Brain microvascular endothelial cell (primary cell): ENCODE measurements at regions not wholly inside any gene's neighbourhood (a gene's known extent, or its start where the extent isn't known, plus 50 kb on each side); places are given as distances from the start of the nearest gene placed in this dataset.
"Not testable (repeated sequence)": the region's sequence is repeated elsewhere in the genome, so short reads cannot be mapped to it uniquely, and the experiment has no call there.

Experiments
- DNase-seq: peaks from one replicate; pipeline ENCODE4 v3.0.0-alpha.2; 2020
- H3K27ac ChIP-seq: fragments of 250-450 bp; sonication (Bioruptor Pico); 2 replicates; pipeline ENCODE4 v1.5.1; 2020; ENCODE audit warnings: mild to moderate bottlenecking, moderate library complexity
- H3K27me3 ChIP-seq: fragments of 250-450 bp; sonication (Bioruptor Pico); replicated peaks from 2 replicates; pipeline ENCODE4 v1.5.1; 2020; ENCODE audit warnings: mild to moderate bottlenecking
- H3K36me3 ChIP-seq: fragments of 250-450 bp; sonication (Bioruptor Pico); replicated peaks from 2 replicates; pipeline ENCODE4 v1.5.1; 2020; ENCODE audit warnings: mild to moderate bottlenecking
- H3K4me3 ChIP-seq: 2 replicates; pipeline ENCODE4 v1.5.1; 2011; ENCODE audit warnings: low read depth, mild to moderate bottlenecking, control low read depth, low read length, moderate library complexity
- in situ Hi-C: cut with HindIII; loops from 2 replicates; pipeline ENCODE4 v1.10.0; 2017; ENCODE audit warnings: low sequenced_read_pairs, low pct_ligation_motif_present
- TF ChIP-seq, protein P1 (sequence below): IDR thresholded peaks from 2 replicates; pipeline ENCODE4 v1.5.1; 2011; ENCODE audit warnings: low read depth, mild to moderate bottlenecking, moderate library complexity, low read length, control low read depth, inconsistent platforms; ENCODE audit errors: missing control alignments

DNA sequence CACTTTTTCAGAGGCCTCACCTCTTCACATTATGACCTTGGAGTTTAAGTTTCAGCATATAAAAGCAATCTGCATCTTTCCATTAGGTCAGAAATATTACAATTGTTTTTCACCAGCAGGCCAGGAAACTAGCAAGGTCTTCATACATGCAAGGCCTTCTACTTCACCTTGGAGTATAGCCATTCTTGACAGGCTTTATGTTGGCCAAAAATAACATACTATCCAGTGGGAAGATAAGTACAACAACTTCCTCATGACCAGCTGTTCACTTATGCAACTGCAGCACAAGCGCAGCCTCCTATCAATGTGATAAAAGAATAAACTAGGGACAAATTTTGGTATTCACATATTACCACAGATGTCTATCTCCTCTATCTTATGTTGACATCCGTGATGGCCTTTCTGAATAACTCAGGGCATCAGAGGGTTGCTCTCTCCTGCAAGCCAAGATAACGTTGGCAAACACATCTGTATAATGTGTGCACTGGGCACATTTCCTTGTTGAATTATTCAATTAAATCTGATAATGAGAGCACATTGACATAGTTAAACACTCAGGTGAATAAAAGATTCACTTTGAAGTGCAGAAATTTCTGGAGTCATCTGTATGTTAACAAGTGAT, 239.8 kb downstream of the FZD1 start:
- H3K27me3 ChIP-seq, result no peaks in the 10 kb centered on the region
- in situ Hi-C loops, result no loop called here
- DNase-seq, result peak; percentile 9
- no peak overlapping the region for H3K27ac ChIP-seq
- TF ChIP-seq, protein P1, sequence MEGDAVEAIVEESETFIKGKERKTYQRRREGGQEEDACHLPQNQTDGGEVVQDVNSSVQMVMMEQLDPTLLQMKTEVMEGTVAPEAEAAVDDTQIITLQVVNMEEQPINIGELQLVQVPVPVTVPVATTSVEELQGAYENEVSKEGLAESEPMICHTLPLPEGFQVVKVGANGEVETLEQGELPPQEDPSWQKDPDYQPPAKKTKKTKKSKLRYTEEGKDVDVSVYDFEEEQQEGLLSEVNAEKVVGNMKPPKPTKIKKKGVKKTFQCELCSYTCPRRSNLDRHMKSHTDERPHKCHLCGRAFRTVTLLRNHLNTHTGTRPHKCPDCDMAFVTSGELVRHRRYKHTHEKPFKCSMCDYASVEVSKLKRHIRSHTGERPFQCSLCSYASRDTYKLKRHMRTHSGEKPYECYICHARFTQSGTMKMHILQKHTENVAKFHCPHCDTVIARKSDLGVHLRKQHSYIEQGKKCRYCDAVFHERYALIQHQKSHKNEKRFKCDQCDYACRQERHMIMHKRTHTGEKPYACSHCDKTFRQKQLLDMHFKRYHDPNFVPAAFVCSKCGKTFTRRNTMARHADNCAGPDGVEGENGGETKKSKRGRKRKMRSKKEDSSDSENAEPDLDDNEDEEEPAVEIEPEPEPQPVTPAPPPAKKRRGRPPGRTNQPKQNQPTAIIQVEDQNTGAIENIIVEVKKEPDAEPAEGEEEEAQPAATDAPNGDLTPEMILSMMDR, result no peak
- H3K4me3 ChIP-seq, result no peak overlapping the region
- H3K36me3 ChIP-seq, result no peaks in the 10 kb centered on the region

DNA sequence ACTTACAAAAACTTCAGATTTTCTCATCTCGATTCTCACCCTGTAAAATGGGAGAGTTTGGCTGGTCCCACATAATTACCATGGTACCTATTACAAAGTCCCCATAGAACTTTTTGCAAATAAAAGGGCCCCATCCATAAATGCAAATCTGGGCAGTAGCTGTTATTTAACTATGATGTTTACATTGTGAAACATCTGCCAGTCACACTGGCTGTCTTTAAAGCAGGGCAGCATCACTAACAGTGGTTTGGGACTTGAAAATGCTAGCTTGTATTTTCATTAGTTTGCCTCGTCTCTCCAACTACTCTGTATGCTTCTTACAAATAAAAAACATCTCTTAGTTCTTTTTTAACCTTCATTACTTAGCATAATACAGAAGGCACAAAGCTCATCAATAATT, 240.7 kb downstream of the FZD1 start:
- DNase-seq, result no peak
- Histone ChIP-seq H3K36me3 (no peaks in the 10 kb centered on the region), H3K4me3 (no peak overlapping the region), H3K27me3 (no peaks in the 10 kb centered on the region), H3K27ac (no peak overlapping the region)
- TF ChIP-seq, protein P1, result no peak
- in situ Hi-C loops, result no loop called here

DNA sequence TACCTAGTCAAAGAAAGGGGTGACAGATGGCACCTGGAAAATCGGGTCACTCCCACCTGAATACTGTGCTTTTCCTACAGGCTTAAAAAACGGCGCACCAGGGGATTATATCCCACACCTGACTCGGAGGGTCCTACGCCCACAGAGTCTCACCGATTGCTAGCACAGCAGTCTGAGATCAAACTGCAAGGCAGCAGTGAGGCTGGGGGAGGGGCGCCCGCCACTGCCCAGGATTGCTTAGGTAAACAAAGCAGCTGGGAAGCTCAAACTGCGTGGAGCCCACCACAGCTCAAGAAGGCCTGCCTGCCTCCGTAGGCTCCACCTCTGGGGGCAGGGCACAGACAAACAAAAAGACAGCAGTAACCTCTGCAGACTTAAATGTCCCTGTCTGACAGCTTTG, 242.7 kb downstream of the FZD1 start:
- H3K27ac ChIP-seq, H3K4me3 ChIP-seq, in situ Hi-C loops, H3K36me3 ChIP-seq, DNase-seq, H3K27me3 ChIP-seq: not testable (repeated sequence)

DNA sequence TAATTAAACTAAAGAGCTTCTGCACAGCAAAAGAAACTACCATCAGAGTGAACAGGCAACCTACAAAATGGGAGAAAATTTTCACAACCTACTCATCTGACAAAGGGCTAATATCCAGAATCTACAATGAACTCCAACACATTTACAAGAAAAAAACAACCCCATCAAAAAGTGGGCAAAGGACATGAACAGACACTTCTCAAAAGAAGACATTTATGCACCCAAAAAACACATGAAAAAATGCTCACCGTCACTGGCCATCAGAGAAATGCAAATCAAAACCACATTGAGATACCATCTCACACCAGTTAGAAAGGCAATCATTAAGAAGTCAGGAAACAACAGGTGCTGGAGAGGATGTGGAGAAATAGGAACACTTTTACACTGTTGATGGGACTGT, 247.6 kb downstream of the FZD1 start:
- H3K36me3 ChIP-seq, H3K27me3 ChIP-seq, H3K4me3 ChIP-seq, H3K27ac ChIP-seq, in situ Hi-C loops, DNase-seq: not testable (repeated sequence)

DNA sequence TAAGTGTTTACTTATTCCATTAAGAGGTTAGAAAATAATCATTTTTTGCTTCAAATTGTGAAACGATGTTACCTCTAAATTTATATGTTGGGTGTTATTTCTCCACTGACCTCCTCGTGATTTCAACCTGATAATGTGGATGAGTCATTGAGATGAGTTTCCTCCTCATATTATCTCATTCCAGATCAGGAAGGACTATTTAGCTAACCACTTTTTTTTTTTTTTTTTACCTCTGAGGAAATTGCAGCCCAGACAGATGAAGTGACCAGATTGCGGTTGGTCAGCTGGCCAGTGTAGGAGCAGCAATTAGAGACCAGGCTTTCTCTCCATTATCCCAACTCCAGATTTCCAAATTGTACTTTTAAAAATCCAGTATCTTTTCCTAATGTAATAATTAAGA, 248.7 kb downstream of the FZD1 start:
- no peaks in the 10 kb centered on the region for H3K27me3 ChIP-seq
- in situ Hi-C loops, result no loop called here
- H3K4me3 ChIP-seq, result no peak overlapping the region
- no peak for DNase-seq
- no peaks in the 10 kb centered on the region for H3K36me3 ChIP-seq
- TF ChIP-seq, protein P1, result no peak
- H3K27ac ChIP-seq, result no peak overlapping the region

DNA sequence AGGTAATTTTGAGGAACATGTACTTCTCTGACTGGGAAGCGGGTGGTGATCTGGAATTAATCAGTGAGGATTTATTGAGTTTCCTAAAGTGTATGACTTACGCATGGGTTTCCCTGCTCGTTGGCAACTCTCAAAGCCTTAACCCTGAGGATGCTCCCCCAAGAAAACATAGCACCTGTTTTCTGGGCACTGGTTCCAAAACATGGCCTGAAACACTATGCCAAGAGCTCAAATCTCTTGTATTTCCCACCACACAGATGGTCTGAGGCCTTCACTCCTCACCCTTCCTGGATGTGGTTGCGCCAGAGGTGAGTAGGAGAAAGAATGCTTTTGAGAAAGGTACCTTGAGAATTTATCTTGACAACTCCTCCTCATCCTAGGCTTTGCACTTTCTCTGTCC, 250.4 kb downstream of the FZD1 start:
- TF ChIP-seq, protein P1, result no peak
- no peaks in the 10 kb centered on the region for H3K36me3 ChIP-seq
- H3K27ac ChIP-seq, result no peak overlapping the region
- H3K4me3 ChIP-seq, result no peak overlapping the region
- H3K27me3 ChIP-seq, result no peaks in the 10 kb centered on the region
- in situ Hi-C loops, result no loop called here
- DNase-seq, result no peak

DNA sequence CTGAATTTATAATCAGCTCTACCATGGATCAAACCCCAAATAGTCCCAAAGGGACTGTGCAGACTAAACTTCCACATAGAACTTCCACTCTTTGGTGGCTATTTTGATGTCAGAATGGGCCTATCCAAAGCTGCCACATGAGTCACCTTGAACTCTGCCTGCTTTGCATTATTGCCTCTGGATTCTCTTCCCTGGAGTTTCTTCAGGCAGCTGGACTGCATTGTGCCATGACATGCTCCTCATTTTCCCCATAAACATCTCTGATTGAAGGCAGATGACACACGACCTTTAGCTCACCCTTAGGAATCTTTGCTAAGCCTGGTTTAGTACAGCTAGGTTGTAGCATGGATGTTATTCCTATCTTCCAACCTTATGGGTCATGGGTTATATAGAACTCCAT, 251.7 kb downstream of the FZD1 start:
- TF ChIP-seq, protein P1, result no peak
- in situ Hi-C loops, result no loop called here
- H3K4me3 ChIP-seq, result no peak overlapping the region
- H3K27ac ChIP-seq, result no peak overlapping the region
- H3K36me3 ChIP-seq, result no peaks in the 10 kb centered on the region
- no peaks in the 10 kb centered on the region for H3K27me3 ChIP-seq
- no peak for DNase-seq
